ENCODE measurements at regions not wholly inside any gene's neighbourhood (a gene's known extent, or its start where the extent isn't known, plus 50 kb on each side); places are given as distances from the start of the nearest gene placed in this dataset.

DNA sequence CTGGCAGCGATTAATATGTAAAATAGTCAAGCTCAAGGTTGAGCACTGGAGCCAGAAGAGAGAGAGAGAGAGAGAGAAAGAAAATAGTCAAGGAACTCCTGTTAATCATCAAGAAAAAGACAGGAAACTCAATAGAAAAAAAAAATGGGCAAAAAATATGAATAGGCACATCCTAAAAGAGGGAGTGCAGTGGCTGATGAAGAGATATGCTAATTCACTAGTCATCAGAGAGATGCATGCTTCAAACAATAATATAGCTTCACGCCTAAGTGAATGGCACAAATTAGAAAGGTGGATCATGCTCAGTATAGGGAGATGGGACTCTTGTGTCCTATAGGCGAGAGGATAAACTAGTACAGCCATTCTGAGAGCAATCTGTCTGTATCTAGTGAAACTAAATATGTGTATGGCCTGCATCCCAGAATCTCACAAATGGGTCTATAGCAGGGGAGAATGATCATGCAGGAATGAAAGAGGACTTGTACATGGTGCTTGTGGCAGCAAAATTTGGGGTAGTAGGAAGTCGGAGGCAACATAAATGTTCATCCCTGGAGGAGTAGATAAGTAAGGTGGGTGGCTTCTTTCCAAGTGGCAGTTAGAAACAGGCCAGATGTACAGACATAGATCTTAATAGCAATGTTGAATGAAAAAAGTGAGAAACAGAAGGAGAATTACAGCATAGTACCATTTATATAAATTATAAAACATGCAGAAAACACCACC, 176.8 kb downstream of the VEGFA start:
- H3K36me3 Mint-ChIP-seq: peaks cover 0 to 5% of the 10 kb centered on the region in 2 donors
- no peak overlapping the region for H3K27ac Mint-ChIP-seq
- ATAC-seq (no peak), DNase-seq (ENCODE audit: low spot score in 2 of 2) (no peak)
- H3K9me3 Mint-ChIP-seq: peaks cover 0 to 7% of the 10 kb centered on the region in 2 donors

GRCh38 chr6:43945768-43946080, 175.7 kb downstream of the VEGFA start:
- ATAC-seq (no peak), DNase-seq (ENCODE audit: low spot score in 2 of 2) (no peak)
- peaks cover 0 to 7% of the 10 kb centered on the region in 2 donors for H3K9me3 Mint-ChIP-seq
- peaks cover 0 to 5% of the 10 kb centered on the region in 2 donors for H3K36me3 Mint-ChIP-seq
- H3K27ac Mint-ChIP-seq: no peak overlapping the region

- Mint-ChIP-seq H3K9me3 (peaks cover 0 to 7% of the 10 kb centered on the region in 2 donors), H3K36me3 (peaks cover 0 to 5% of the 10 kb centered on the region in 2 donors), H3K27ac (no peak overlapping the region)
- ATAC-seq (no peak), DNase-seq (ENCODE audit: low spot score in 2 of 2) (no peak)
Measured at GRCh38 chr6:43944908-43945767, 175.1 kb downstream of the VEGFA start.

GRCh38 chr6:43943781-43944250, 173.8 kb downstream of the VEGFA start:
- Mint-ChIP-seq H3K27ac (no peak overlapping the region), H3K9me3 (peaks cover 0 to 7% of the 10 kb centered on the region in 2 donors), H3K36me3 (peaks cover 0 to 5% of the 10 kb centered on the region in 2 donors)
- ATAC-seq (no peak), DNase-seq (ENCODE audit: low spot score in 2 of 2) (no peak)

DNA sequence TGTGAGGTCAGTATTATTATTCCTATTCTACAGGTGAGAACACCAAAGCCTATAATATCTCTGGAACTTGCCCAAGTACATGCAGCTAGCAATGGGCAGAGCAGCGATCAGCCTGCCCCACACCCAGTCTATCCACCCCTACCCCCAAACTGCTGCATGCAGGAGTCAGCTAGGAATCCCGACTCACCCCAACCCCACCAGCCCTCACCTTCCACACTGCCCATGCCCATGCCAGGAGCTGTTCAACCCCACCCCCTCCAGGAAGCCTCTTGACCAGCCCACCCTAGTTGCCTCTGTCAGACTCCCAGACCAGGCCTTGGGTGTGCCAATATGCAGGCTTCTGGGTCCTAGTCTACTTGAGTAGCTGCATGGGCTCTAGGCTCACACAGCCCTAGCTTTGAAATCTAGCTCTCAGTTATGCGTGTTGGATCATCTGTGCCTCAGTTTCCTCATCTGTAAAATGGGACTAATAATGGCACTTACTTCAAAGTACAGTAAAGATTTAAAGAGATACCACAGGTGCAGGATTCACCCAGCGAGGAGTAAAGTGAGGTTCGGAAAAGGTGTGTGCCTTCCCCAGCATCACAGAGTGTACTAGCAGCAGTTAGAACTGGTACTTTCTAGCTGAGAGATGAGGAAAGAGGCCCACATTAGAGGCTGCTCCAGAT, 173.2 kb downstream of the VEGFA start:
- peaks cover 0 to 5% of the 10 kb centered on the region in 2 donors for H3K36me3 Mint-ChIP-seq
- ATAC-seq: no peak
- peaks cover 0 to 7% of the 10 kb centered on the region in 2 donors for H3K9me3 Mint-ChIP-seq
- DNase-seq (ENCODE audit: low spot score in 2 of 2): no peak
- H3K27ac Mint-ChIP-seq: no peak overlapping the region

DNA sequence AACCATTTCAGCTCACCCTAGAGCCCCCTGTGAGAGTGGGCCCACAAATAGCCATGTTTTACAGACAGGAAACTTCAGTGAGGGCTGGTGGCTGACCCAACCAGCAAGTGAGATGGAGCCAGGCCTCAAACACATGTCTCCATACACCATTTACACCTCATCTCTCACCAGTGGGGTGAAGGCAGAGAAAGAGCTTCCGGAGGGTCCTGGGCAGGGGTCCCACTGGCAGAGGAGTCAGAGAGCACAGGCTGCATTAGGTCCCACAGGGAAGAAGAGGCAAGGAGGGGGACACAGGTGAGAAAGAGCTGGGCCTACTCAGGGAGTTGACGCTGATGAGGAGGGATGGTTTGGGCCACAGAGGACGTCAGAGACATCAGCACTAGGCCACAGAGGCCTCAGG, 172.6 kb downstream of the VEGFA start:
- Mint-ChIP-seq H3K36me3 (peaks cover 0 to 5% of the 10 kb centered on the region in 2 donors), H3K27ac (no peak overlapping the region), H3K9me3 (peaks cover 0 to 7% of the 10 kb centered on the region in 2 donors)
- DNase-seq (ENCODE audit: low spot score in 2 of 2): no peak
- no peak for ATAC-seq

DNA sequence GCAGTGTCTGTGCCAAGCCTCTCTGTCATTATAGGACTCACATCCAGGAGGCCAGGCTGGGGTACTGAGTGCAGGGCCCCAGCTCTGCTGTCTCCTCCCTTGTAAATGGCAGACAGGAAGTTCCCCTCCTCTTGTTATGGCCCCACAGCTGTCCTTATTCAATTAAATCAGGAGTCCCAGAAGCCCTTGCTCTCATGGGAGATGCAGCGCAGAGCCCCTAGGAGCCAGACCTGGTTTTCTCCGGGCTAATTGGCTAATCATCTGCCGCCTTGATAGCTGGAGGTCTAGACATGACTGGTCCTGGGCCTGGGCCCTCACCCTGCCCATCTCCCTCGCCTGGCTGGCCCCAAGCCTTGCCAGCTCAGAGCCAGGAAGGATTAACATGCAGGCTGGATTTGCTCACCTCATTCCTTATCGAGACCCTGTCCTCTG, 172.0 kb downstream of the VEGFA start:
- DNase-seq (ENCODE audit: low spot score in 2 of 2): no peak

DNA sequence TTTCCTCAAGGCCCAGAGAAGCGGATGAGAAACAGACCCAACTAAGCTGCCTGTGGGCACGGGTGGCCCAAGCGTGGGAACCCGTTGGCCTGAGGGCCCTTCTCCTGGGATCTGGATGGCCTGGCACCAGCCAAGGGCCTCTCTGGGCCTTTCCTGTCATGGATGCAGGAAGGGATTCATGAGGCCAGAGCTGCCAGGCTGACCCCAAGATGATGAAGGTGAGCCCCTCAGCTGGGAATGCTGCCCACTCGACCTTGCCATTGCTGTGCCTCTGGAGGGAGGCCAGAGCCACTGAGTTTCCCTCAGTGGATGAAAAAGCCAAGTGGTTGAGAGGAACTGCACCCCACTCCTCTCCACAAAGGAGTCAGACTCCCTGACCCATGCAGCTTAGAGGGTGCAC, 171.2 kb downstream of the VEGFA start:
- Mint-ChIP-seq H3K9me3 (no peaks in the 10 kb centered on the region), H3K36me3 (peaks cover 0 to 5% of the 10 kb centered on the region in 2 donors), H3K27ac (no peak overlapping the region)
- DNase-seq (ENCODE audit: low spot score in 2 of 2) (no peak), ATAC-seq (no peak)

More for the DNA sequence above, 172.0 kb downstream of the VEGFA start:
- Mint-ChIP-seq H3K36me3 (peaks cover 0 to 5% of the 10 kb centered on the region in 2 donors), H3K27ac (no peak overlapping the region), H3K9me3 (peaks cover 0 to 7% of the 10 kb centered on the region in 2 donors)
- ATAC-seq: no peak

GRCh38 chr6:43940393-43941087, 170.5 kb downstream of the VEGFA start:
- H3K9me3 Mint-ChIP-seq: no peaks in the 10 kb centered on the region
- no peak overlapping the region for H3K27ac Mint-ChIP-seq
- ATAC-seq (no peak), DNase-seq (ENCODE audit: low spot score in 2 of 2) (no peak)
- H3K36me3 Mint-ChIP-seq: peaks cover 0 to 5% of the 10 kb centered on the region in 2 donors

DNA sequence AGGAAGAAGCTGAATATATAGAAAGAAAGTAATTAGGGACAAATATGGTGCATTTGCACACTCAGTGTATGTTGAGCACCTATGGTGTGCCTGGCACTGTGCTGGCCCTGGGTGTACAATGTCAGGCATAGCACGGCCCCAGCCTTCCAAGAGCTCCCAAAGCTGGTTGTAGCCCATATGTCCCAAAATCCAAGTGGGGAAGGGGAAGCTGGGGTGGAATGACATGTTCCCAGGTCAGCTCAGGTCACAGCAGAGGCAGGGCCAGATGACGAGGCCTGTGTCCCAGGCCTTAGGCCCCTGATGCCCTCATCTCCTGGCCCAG, 170.0 kb downstream of the VEGFA start:
- ATAC-seq (no peak), DNase-seq (ENCODE audit: low spot score in 2 of 2) (no peak)
- H3K27ac Mint-ChIP-seq: peak overlapping the region in 1 of 2 donors; percentile 57
- H3K36me3 Mint-ChIP-seq: peaks cover 0 to 2% of the 10 kb centered on the region in 2 donors
- no peaks in the 10 kb centered on the region for H3K9me3 Mint-ChIP-seq

DNA sequence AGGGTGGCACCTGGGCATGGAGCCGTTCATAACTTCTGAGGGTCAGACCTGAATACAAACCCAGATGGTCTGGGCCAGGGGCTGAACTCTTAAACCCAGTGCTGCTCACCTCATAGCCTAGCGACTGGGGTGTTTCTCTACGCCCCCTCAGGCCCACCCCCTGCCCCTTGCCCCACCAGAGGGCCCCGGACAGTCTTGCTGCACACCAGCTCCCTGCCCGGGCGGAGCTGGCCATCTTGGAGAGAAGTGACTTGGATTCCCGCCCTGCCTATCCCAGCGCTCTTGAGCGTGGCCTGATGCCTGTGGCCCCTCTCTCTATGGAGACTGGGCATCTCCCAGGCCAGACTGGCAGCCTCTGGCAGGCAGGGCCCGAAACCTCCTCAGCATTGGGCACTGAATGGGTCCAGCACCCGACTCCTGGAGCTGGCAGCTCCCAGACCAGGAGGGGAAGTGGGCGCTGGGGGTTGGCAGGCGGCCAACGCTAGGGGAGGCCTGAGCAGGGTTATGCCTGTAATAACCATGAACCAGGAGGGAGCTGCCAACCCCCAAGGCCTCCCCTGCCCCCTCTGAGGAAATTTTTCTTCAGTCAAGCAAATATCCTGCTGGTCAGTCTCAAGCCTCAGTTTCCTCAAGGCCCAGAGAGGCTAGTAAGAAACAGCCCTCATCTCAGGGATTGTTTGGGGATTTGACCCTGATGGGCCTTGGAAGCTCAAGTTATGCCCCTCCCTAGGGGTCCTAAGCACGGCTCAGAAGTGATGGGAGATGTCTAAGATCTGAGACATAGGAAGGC, 169.5 kb downstream of the VEGFA start:
- H3K27ac Mint-ChIP-seq: peak overlapping the region in 1 of 2 donors; percentile 57
- H3K36me3 Mint-ChIP-seq: no peaks in the 10 kb centered on the region
- ATAC-seq (no peak), DNase-seq (ENCODE audit: low spot score in 2 of 2) (no peak)
- H3K9me3 Mint-ChIP-seq: no peaks in the 10 kb centered on the region

- no peak for ATAC-seq
- Mint-ChIP-seq H3K36me3 (no peaks in the 10 kb centered on the region), H3K27ac (peak overlapping the region in 1 of 2 donors; percentile 13), H3K9me3 (no peaks in the 10 kb centered on the region)
- DNase-seq (ENCODE audit: low spot score in 2 of 2): no peak
Measured at GRCh38 chr6:43938178-43939105, 168.4 kb downstream of the VEGFA start.

DNA sequence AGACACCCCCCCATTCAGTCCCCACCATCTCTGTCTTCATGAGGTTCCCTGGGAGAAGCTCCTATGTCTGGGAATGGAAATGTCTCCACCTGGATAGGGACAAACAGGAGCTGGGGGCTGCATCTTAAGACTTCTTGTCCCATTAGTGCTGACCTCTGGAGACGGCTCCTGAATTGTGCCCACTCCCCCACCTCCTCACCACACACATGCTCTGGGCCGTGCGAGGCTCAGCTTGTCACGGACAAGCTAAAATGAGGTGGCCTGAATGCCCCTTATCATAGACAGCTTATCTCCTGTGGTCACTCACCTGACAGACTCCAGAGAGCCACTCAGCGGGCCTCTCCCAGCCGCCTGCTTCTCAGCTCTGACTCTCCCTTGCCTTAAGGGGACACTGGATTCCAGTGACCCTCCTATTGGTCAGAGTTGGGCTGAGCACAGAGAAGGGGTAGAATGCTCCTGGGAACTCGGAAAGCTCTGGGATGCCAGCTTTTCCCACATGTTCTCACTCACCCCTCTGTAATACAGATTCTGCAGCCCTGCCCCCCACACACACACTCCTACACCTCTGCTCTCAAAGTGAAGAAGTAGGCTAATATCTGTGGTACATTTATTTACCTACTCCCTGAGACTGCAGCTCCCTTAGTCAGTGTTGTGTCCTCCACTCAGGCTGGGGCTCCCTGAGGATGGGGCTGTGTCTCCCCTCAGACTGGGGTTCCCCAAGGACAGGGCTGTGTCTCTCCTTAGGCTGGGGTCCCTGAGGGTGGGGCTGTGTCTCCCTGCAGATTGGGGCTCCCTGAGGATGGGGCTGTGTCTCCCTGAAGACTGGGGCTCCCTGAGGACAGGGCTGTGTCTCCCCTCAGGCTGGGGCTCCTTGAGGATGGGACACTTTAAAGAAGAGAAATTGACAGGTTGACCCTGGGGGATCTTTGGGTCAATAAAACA, 167.5 kb downstream of the VEGFA start:
- no peak for ATAC-seq
- DNase-seq (ENCODE audit: low spot score in 2 of 2): no peak
- peak overlapping the region in 1 of 2 donors; percentile 13 for H3K27ac Mint-ChIP-seq
- no peaks in the 10 kb centered on the region for H3K36me3 Mint-ChIP-seq
- no peaks in the 10 kb centered on the region for H3K9me3 Mint-ChIP-seq

DNA sequence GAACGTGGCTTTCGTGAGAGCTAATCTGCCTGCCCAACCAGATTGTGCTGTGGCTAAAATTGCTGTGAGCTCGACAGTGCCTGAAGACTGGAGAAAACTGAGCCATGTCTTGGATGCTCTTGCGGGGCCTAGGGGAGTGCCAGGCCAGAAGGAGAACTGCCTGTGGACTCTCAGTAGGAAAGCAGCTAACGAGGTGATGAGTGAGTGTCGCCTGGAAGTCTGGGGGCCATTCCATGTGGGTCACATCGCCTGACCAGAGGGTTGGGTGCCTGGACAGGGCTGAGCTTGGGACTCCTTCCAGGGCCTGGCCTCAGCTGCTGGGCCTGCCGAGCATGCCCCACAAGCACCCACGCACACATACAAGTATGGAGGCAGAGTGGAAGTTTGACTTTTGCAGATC, 166.5 kb downstream of the VEGFA start:
- Mint-ChIP-seq H3K36me3 (no peaks in the 10 kb centered on the region), H3K27ac (no peak overlapping the region), H3K9me3 (no peaks in the 10 kb centered on the region)
- ATAC-seq: no peak
- no peak for DNase-seq (ENCODE audit: low spot score in 2 of 2)
